Kidney (tissue), 13 donors: ENCODE measurements at regions not wholly inside any gene's neighbourhood (a gene's known extent, or its start where the extent isn't known, plus 50 kb on each side); places are given as distances from the start of the nearest gene placed in this dataset.

Experiments
- DNase-seq, 5 donors: peaks; one replicate each; pipeline ENCODE4 v3.0.0-alpha.2; 2013 to 2020
- FAIRE-seq: peaks from 2 replicates; lab custom pipeline; 2012; peaks lifted over from hg19 to GRCh38; lab: Jason Lieb, UNC
- H3K27ac ChIP-seq, 2 donors: one replicate each; pipeline ENCODE4 v1.7.0; 2013; ENCODE audit warnings: low read depth in 2 of 2, low read length in 2 of 2, inconsistent platforms in 1 of 2
- H3K27me3 ChIP-seq: one replicate; pipeline ENCODE4 v1.7.1; 2013; ENCODE audit warnings: low read length, inconsistent platforms; ENCODE audit not compliant: control insufficient read depth, insufficient read depth
- H3K36me3 ChIP-seq, 3 donors: one replicate each; pipeline versions ENCODE4 v1.7.0 to v1.7.1; 2013; ENCODE audit warnings: low read length in 3 of 3, control low read depth in 1 of 3, inconsistent platforms in 1 of 3; ENCODE audit not compliant: insufficient read depth in 3 of 3, control insufficient read depth in 2 of 3
- H3K4me1 ChIP-seq, 3 donors: one replicate each; pipeline versions ENCODE4 v1.7.0 to v1.7.1; 2013; ENCODE audit warnings: low read length in 3 of 3, inconsistent platforms in 1 of 3, low read depth in 1 of 3; ENCODE audit not compliant: control insufficient read depth in 2 of 3, insufficient read depth in 2 of 3
- H3K4me3 ChIP-seq, 3 donors: one replicate each; pipeline versions ENCODE4 v1.7.0 to v1.8.1; 2013; ENCODE audit warnings: low read length in 3 of 3, control low read depth in 1 of 3, inconsistent platforms in 1 of 3
- H3K9ac ChIP-seq, 3 donors: one replicate each; pipeline versions ENCODE4 v1.7.0 to v1.7.1; 2013; ENCODE audit warnings: low read length in 3 of 3, control low read depth in 1 of 3, inconsistent platforms in 1 of 3
- H3K9me3 ChIP-seq, 3 donors: one replicate each; pipeline versions ENCODE4 v1.7.0 to v1.7.1; 2013; ENCODE audit warnings: low read length in 3 of 3, control low read depth in 1 of 3, inconsistent platforms in 1 of 3; ENCODE audit not compliant: control insufficient read depth in 2 of 3, insufficient read depth in 1 of 3
- CTCF ChIP-seq: IDR thresholded peaks from 3 replicates; pipeline ENCODE4 v1.5.1; 2012; ENCODE audit warnings: mild to moderate bottlenecking, moderate library complexity, borderline replicate concordance; ENCODE audit not compliant: insufficient read depth; ENCODE audit errors: extremely low read depth
- intact Hi-C: fragments of 100-400 bp; cut with DNase I; formaldehyde crosslinking; loops from one replicate; pipeline ENCODE4 v1.11.1; 2022
- donor health status: control.
- donor health status: control.
- donor health status: control.
- donor health status: control.
- donor health status: control.
- donor health status: DM: yes; HTN: yes; CAD: no.
- donor health status: Normal renal cell carcinoma (clear cell type).

GRCh38 chr1:239263801-239264200, 122.6 kb upstream of the CHRM3 start:
- intact Hi-C loops = no loop called here
- H3K27ac ChIP-seq = no peak overlapping the region
- no peak overlapping the region for H3K4me3 ChIP-seq
- no peaks in the 10 kb centered on the region for H3K27me3 ChIP-seq
- no peaks in the 10 kb centered on the region for H3K4me1 ChIP-seq
- H3K36me3 ChIP-seq = no peaks in the 10 kb centered on the region
- DNase-seq (peak in 1 of 5 donors; percentile 4), FAIRE-seq (no peak)
- TF ChIP-seq CTCF = no peak
- no peak overlapping the region for H3K9ac ChIP-seq
- no peaks in the 10 kb centered on the region for H3K9me3 ChIP-seq

- intact Hi-C loops = no loop called here
- H3K9me3 ChIP-seq = no peaks in the 10 kb centered on the region
- no peak for TF ChIP-seq CTCF
- DNase-seq = peak in 1 of 5 donors; percentile 3
- H3K4me1 ChIP-seq = no peaks in the 10 kb centered on the region
- H3K36me3 ChIP-seq = no peaks in the 10 kb centered on the region
- no peak overlapping the region for H3K4me3 ChIP-seq
- no peaks in the 10 kb centered on the region for H3K27me3 ChIP-seq
- FAIRE-seq = no peak
- no peak overlapping the region for H3K27ac ChIP-seq
- H3K9ac ChIP-seq = no peak overlapping the region
Measured at GRCh38 chr1:239262538-239262937, 123.8 kb upstream of the CHRM3 start.

- H3K27ac ChIP-seq = no peak overlapping the region
- DNase-seq = no peak
- FAIRE-seq = no peak
- intact Hi-C loops = no loop called here
- no peak overlapping the region for H3K4me3 ChIP-seq
- H3K36me3 ChIP-seq = no peaks in the 10 kb centered on the region
- no peak overlapping the region for H3K9ac ChIP-seq
- H3K9me3 ChIP-seq = peaks cover 0 to 4% (median 0%) of the 10 kb centered on the region in 3 donors
- H3K4me1 ChIP-seq = no peaks in the 10 kb centered on the region
- TF ChIP-seq CTCF = no peak
- H3K27me3 ChIP-seq = no peaks in the 10 kb centered on the region
Measured at GRCh38 chr1:239261521-239261920, 124.8 kb upstream of the CHRM3 start.

DNA sequence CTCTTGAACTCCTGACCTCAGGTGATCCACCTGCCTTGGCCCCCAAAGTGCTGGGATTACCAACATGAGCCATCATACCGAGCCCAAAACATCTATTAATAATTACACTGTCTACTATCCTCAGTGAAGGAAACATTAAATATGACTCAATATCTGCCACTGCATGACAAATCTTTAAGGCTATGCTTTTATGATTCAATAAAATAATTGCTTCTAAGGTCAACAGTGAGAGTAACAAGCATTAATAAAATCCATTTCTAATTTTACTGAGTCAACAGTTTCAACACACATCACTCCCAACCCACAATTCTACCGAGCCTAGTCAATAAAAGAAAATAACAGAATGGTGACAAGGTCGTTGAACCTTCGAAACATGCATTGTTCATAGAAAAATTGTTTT, 125.5 kb upstream of the CHRM3 start:
- FAIRE-seq (no peak), DNase-seq (no peak)
- H3K27ac ChIP-seq = no peak overlapping the region
- H3K9me3 ChIP-seq = peaks cover 0 to 4% (median 0%) of the 10 kb centered on the region in 3 donors
- TF ChIP-seq CTCF = no peak
- intact Hi-C loops = no loop called here
- no peaks in the 10 kb centered on the region for H3K27me3 ChIP-seq
- H3K9ac ChIP-seq = no peak overlapping the region
- no peaks in the 10 kb centered on the region for H3K4me1 ChIP-seq
- H3K4me3 ChIP-seq = no peak overlapping the region
- no peaks in the 10 kb centered on the region for H3K36me3 ChIP-seq
